NT2/D1 (cell line): ENCODE measurements at regions not wholly inside any gene's neighbourhood (a gene's known extent, or its start where the extent isn't known, plus 50 kb on each side); places are given as distances from the start of the nearest gene placed in this dataset.

ENCODE experiments used
- SUZ12 ChIP-seq: IDR thresholded peaks from 2 replicates; pipeline ENCODE4 v1.6.1; 2011; ENCODE audit not compliant: insufficient read length, insufficient read depth; ENCODE audit errors: extremely low read depth
- YY1 ChIP-seq: IDR thresholded peaks from 2 replicates; pipeline ENCODE4 v1.6.1; 2011; ENCODE audit not compliant: insufficient read length, insufficient read depth
- ZNF274 ChIP-seq: IDR thresholded peaks from 2 replicates; pipeline ENCODE4 v1.6.1; 2011; ENCODE audit warnings: mild to moderate bottlenecking, low read depth, low read length

DNA sequence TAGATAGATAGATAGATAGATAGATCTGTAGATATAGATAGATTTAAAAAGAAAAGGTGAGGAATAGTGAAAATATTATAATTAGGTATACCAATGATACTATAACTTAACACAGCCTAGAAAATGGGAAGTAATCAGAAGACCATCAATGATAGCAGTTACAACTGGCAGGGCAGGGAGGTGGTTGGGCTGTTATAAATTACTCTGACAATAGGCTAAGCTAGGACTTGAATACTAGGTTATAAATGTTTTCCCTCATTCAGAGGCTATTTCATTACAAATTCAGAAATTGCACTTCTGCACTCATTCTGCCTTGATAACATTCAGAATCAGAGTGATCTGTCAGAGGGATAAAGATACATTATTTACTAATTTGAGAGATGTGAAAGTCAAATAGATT is 273.4 kb upstream of the PLD5 start:
- TF ChIP-seq ZNF274 (no peak), YY1 (no peak), SUZ12 (no peak)
